Kidney (tissue), 13 donors: ENCODE measurements at regions not wholly inside any gene's neighbourhood (a gene's known extent, or its start where the extent isn't known, plus 50 kb on each side); places are given as distances from the start of the nearest gene placed in this dataset.

ENCODE experiments used
- DNase-seq, 5 donors: peaks; one replicate each; pipeline ENCODE4 v3.0.0-alpha.2; 2013 to 2020
- FAIRE-seq: peaks from 2 replicates; lab custom pipeline; 2012; peaks lifted over from hg19 to GRCh38; lab: Jason Lieb, UNC
- H3K27ac ChIP-seq, 2 donors: one replicate each; pipeline ENCODE4 v1.7.0; 2013; ENCODE audit warnings: low read depth in 2 of 2, low read length in 2 of 2, inconsistent platforms in 1 of 2
- H3K27me3 ChIP-seq: one replicate; pipeline ENCODE4 v1.7.1; 2013; ENCODE audit warnings: low read length, inconsistent platforms; ENCODE audit not compliant: control insufficient read depth, insufficient read depth
- H3K36me3 ChIP-seq, 3 donors: one replicate each; pipeline versions ENCODE4 v1.7.0 to v1.7.1; 2013; ENCODE audit warnings: low read length in 3 of 3, control low read depth in 1 of 3, inconsistent platforms in 1 of 3; ENCODE audit not compliant: insufficient read depth in 3 of 3, control insufficient read depth in 2 of 3
- H3K4me1 ChIP-seq, 3 donors: one replicate each; pipeline versions ENCODE4 v1.7.0 to v1.7.1; 2013; ENCODE audit warnings: low read length in 3 of 3, inconsistent platforms in 1 of 3, low read depth in 1 of 3; ENCODE audit not compliant: control insufficient read depth in 2 of 3, insufficient read depth in 2 of 3
- H3K4me3 ChIP-seq, 3 donors: one replicate each; pipeline versions ENCODE4 v1.7.0 to v1.8.1; 2013; ENCODE audit warnings: low read length in 3 of 3, control low read depth in 1 of 3, inconsistent platforms in 1 of 3
- H3K9ac ChIP-seq, 3 donors: one replicate each; pipeline versions ENCODE4 v1.7.0 to v1.7.1; 2013; ENCODE audit warnings: low read length in 3 of 3, control low read depth in 1 of 3, inconsistent platforms in 1 of 3
- H3K9me3 ChIP-seq, 3 donors: one replicate each; pipeline versions ENCODE4 v1.7.0 to v1.7.1; 2013; ENCODE audit warnings: low read length in 3 of 3, control low read depth in 1 of 3, inconsistent platforms in 1 of 3; ENCODE audit not compliant: control insufficient read depth in 2 of 3, insufficient read depth in 1 of 3
- intact Hi-C: fragments of 100-400 bp; cut with DNase I; formaldehyde crosslinking; loops from one replicate; pipeline ENCODE4 v1.11.1; 2022
- TF ChIP-seq, protein P1 (sequence below): IDR thresholded peaks from 3 replicates; pipeline ENCODE4 v1.5.1; 2012; ENCODE audit warnings: mild to moderate bottlenecking, moderate library complexity, borderline replicate concordance; ENCODE audit not compliant: insufficient read depth; ENCODE audit errors: extremely low read depth
- donor health status: control.
- donor health status: control.
- donor health status: control.
- donor health status: control.
- donor health status: control.
- donor health status: DM: yes; HTN: yes; CAD: no.
- donor health status: Normal renal cell carcinoma (clear cell type).

DNA sequence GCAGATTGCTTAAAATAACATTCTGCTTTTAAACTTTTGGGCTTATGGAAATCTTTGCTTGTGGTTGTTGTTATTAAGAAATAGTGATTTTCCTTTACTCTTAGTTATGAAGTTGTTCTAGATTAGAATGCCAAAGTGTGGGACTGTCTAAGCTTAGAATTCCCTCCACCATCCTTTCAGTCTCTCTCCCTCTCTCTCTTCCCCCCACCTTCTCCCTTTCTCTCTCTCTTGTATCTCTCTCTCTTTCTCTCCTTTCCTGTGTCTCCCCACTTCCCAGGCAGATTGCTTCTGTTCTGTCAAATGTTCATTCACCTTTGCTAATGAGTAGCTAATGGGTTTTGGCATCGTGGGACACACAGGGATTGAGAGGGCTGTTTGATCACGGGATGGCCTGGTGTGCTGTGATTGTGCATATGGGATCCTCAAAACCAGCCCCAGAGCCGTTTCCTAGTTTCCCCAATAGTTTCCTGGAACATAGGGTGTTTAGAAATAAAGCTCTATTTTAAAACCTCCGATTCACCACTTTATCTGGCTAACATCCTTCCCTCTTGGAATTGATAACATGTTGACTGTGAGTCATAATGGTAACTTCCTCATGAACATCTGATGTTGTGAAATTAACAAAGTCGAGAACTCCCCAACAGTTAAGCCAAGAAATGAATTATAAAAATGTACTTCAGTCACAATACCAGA lies 502.6 kb downstream of the TMEM114 start:
- Histone ChIP-seq H3K27me3 (no peaks in the 10 kb centered on the region), H3K27ac (no peak overlapping the region), H3K9me3 (no peaks in the 10 kb centered on the region), H3K4me3 (no peak overlapping the region), H3K36me3 (no peaks in the 10 kb centered on the region), H3K4me1 (no peaks in the 10 kb centered on the region), H3K9ac (no peak overlapping the region)
- DNase-seq (no peak), FAIRE-seq (no peak)
- TF ChIP-seq, protein P1, sequence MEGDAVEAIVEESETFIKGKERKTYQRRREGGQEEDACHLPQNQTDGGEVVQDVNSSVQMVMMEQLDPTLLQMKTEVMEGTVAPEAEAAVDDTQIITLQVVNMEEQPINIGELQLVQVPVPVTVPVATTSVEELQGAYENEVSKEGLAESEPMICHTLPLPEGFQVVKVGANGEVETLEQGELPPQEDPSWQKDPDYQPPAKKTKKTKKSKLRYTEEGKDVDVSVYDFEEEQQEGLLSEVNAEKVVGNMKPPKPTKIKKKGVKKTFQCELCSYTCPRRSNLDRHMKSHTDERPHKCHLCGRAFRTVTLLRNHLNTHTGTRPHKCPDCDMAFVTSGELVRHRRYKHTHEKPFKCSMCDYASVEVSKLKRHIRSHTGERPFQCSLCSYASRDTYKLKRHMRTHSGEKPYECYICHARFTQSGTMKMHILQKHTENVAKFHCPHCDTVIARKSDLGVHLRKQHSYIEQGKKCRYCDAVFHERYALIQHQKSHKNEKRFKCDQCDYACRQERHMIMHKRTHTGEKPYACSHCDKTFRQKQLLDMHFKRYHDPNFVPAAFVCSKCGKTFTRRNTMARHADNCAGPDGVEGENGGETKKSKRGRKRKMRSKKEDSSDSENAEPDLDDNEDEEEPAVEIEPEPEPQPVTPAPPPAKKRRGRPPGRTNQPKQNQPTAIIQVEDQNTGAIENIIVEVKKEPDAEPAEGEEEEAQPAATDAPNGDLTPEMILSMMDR = no peak
- intact Hi-C loops = no loop called here

DNA sequence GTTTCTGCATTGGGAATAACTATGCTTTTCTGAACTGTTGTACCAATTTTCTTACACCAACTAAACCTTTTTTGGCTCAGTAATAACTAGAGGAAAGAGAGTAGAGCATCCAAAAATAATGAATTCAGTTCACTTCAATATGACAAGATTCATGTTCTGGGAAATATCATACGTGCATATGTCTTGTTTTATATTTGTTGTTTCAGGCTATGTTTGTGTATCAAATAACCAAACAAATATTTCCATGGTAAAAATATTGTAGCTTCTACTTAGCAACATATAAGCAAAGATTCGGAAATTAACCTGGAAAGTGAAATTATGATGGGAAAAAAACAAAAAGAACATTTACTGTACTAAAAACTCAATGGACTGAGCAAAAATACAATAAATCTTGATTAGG lies 503.2 kb downstream of the TMEM114 start:
- FAIRE-seq (no peak), DNase-seq (no peak)
- no peaks in the 10 kb centered on the region for H3K27me3 ChIP-seq
- intact Hi-C loops = no loop called here
- H3K27ac ChIP-seq = no peak overlapping the region
- no peak overlapping the region for H3K4me3 ChIP-seq
- no peaks in the 10 kb centered on the region for H3K36me3 ChIP-seq
- no peak overlapping the region for H3K9ac ChIP-seq
- H3K4me1 ChIP-seq = no peaks in the 10 kb centered on the region
- H3K9me3 ChIP-seq = no peaks in the 10 kb centered on the region
- TF ChIP-seq, protein P1 = no peak

DNA sequence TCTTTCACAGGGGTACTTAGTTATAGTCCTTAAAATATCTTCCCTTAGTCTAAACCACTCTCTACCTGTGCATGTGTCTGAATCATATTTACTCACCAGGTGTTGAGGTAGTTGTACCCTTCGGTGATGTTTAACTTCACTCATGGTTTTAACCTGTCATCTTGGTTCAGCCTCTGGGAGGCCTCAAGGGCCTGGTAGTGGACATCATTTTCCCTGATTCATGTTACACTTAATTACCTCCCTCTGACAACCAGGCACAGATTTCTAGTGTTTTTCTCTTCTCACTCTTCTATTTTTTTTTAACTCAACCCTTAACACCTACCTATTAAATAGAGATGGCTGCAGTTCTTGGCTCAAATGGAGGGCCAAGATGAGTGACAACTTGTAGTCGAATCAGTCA lies 505.4 kb downstream of the TMEM114 start:
- intact Hi-C loops = no loop called here
- H3K27me3 ChIP-seq = no peaks in the 10 kb centered on the region
- FAIRE-seq (no peak), DNase-seq (no peak)
- no peak overlapping the region for H3K27ac ChIP-seq
- TF ChIP-seq, protein P1 = no peak
- no peaks in the 10 kb centered on the region for H3K4me1 ChIP-seq
- no peak overlapping the region for H3K9ac ChIP-seq
- H3K36me3 ChIP-seq = no peaks in the 10 kb centered on the region
- H3K9me3 ChIP-seq = no peaks in the 10 kb centered on the region
- no peak overlapping the region for H3K4me3 ChIP-seq

DNA sequence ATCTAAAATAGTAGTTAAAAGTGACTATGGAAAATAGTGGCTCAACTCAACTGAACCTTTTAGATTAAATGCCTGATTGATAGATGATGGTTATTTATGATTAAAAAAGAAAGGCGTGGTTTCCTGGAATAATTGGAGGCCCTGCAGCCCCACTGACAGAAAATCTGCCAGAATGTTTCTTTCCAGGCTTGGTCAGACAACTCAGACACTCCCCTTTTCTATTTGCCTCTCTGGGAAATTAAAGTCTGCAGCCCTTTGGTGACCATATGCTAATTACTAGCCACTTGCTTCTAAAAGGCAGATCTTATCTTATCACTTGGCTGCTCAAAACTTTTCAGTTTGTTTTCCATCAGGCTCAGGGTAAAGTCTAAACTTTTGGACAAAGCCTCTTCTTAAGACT lies 506.0 kb downstream of the TMEM114 start:
- no peak for DNase-seq
- no peak for FAIRE-seq
- Histone ChIP-seq H3K9ac (no peak overlapping the region), H3K9me3 (no peaks in the 10 kb centered on the region), H3K4me3 (no peak overlapping the region), H3K27ac (no peak overlapping the region), H3K36me3 (no peaks in the 10 kb centered on the region), H3K27me3 (no peaks in the 10 kb centered on the region), H3K4me1 (no peaks in the 10 kb centered on the region)
- TF ChIP-seq, protein P1 = no peak
- intact Hi-C loops = no loop called here
